ENCODE measurements at regions not wholly inside any gene's neighbourhood (a gene's known extent, or its start where the extent isn't known, plus 50 kb on each side); places are given as distances from the start of the nearest gene placed in this dataset.

- no peak overlapping the region for H3K56ac ChIP-seq (ENCODE audit: extremely low read depth, insufficient read depth, low read length)
- H2BK15ac ChIP-seq (ENCODE audit: low read depth, low read length), result no peak overlapping the region
These were observed 240.9 kb downstream of the ETNK1 start for GRCh38 chr12:22865822-22866221.

More at GRCh38 chr12:22865822-22866221, 240.9 kb downstream of the ETNK1 start:
- Histone ChIP-seq H3K18ac (ENCODE audit: low read depth, low read length) (no peak overlapping the region), H3K27ac (ENCODE audit: insufficient read depth, low read length) (no peak overlapping the region), H3K79me1 (ENCODE audit: low read depth in 1 of 2, low read length in 2 of 2) (no peaks in the 10 kb centered on the region), H2BK5ac (ENCODE audit: low read depth, low read length, poor library complexity, severe bottlenecking) (no peak overlapping the region), H3K36me3 (ENCODE audit: control insufficient read depth, insufficient read depth, low read length) (no peaks in the 10 kb centered on the region), H3K4ac (ENCODE audit: low read depth, low read length) (no peak overlapping the region), H3K9me1 (ENCODE audit: insufficient read depth, low read length) (no peaks in the 10 kb centered on the region), H3K4me1 (ENCODE audit: control insufficient read depth, insufficient read depth, low read length) (no peaks in the 10 kb centered on the region), H3K14ac (replicated peaks; ENCODE audit: low read depth, low read length) (no peak overlapping the region), H3K23ac (ENCODE audit: low read depth, low read length) (no peak overlapping the region), H3K4me3 (ENCODE audit: insufficient read depth, low read depth, low read length) (no peak overlapping the region), H3K4me2 (ENCODE audit: low read depth, low read length) (no peak overlapping the region), H2BK120ac (ENCODE audit: low read depth, low read length) (no peak overlapping the region), H3K27me3 (ENCODE audit: control insufficient read depth, insufficient read depth, low read length) (peaks cover 7% of the 10 kb centered on the region), H4K8ac (ENCODE audit: low read depth in 2 of 2, low read length in 2 of 2) (no peak overlapping the region), H3K9me3 (ENCODE audit: control insufficient read depth, insufficient read depth, low read length) (no peaks in the 10 kb centered on the region), H4K5ac (ENCODE audit: low read depth, low read length) (no peak overlapping the region), H3K9ac (ENCODE audit: low read depth, low read length) (no peak overlapping the region), H2AFZ (replicated peaks; ENCODE audit: low read length, poor library complexity) (no peak overlapping the region), H2AK5ac (ENCODE audit: low read depth, low read length) (no peak overlapping the region), H4K91ac (ENCODE audit: insufficient read depth, low read depth, low read length) (no peak overlapping the region), H2AK9ac (replicated peaks; ENCODE audit: low read depth, low read length, poor library complexity) (no peak overlapping the region), H4K20me1 (ENCODE audit: insufficient read depth, low read length) (no peaks in the 10 kb centered on the region), H2BK20ac (ENCODE audit: low read depth, low read length) (no peak overlapping the region)
- dilution Hi-C loops (cut with HindIII; ENCODE audit: low sequenced_read_pairs, unreplicated experiment) (no loop called here), in situ Hi-C loops (cut with MboI; ENCODE audit: low sequenced_read_pairs) (loop anchor here (10.0 to 25.0 kb wide), 2 partner anchors 189 to 1921 kb away; no protein-coding TSS in a partner anchor), intact Hi-C loops (cut with micrococcal nuclease) (no loop called here)
- BruUV-seq (replicated peaks), result no TSS peak
- ChIA-PET POLR2A (ENCODE audit: unreplicated experiment) (no interaction called here), CTCF (no interaction called here)
- DNase-seq (no peak), ATAC-seq (ENCODE audit: low read depth) (no peak)
- WGBS, 2 experiments (ENCODE audit: extremely low coverage in 2 of 2, insufficient read length in 1 of 2), result no CpG with 5 or more reads among the region's 6 CpGs
- TF ChIP-seq POLR2A (IDR thresholded peaks at IDR 0.05; ENCODE audit: low read depth, low read length), result no peak
- TF ChIP-seq RAD21 (IDR thresholded peaks at IDR 0.05; ENCODE audit: low read length), result no peak
- no peak for TF ChIP-seq SMC3 (IDR thresholded peaks at IDR 0.05; ENCODE audit: low read depth, low read length)
- no peak for TF ChIP-seq USF2 (IDR thresholded peaks at IDR 0.05; ENCODE audit: low read depth, low read length)
- no peak for TF ChIP-seq CHD1 (IDR thresholded peaks at IDR 0.05; ENCODE audit: low read depth, low read length)
- no peak for TF ChIP-seq CEBPB (IDR thresholded peaks at IDR 0.05; ENCODE audit: low read depth, low read length)
- TF ChIP-seq NFE2L2 (IDR thresholded peaks at IDR 0.05; ENCODE audit: low read depth, low read length), result no peak
- TF ChIP-seq BHLHE40 (IDR thresholded peaks at IDR 0.05; ENCODE audit: low read depth, low read length), result no peak
- TF ChIP-seq FOS (IDR thresholded peaks at IDR 0.05; ENCODE audit: low read depth, low read length), result no peak
- TF ChIP-seq MAZ (IDR thresholded peaks at IDR 0.05; ENCODE audit: borderline replicate concordance, low read depth, low read length), result no peak
- no peak for TF ChIP-seq ELK1 (IDR thresholded peaks at IDR 0.05; ENCODE audit: borderline replicate concordance, low read depth, low read length)
